ENCODE measurements at regions not wholly inside any gene's neighbourhood (a gene's known extent, or its start where the extent isn't known, plus 50 kb on each side); places are given as distances from the start of the nearest gene placed in this dataset.

- no peak for DNase-seq
Measured at GRCh38 chr7:52980129-52980528, 55.3 kb upstream of the POM121L12 start.

- DNase-seq: no peak
Measured at GRCh38 chr7:52973126-52973525, 62.3 kb upstream of the POM121L12 start.

GRCh38 chr7:52962402-52963076, 72.9 kb upstream of the POM121L12 start:
- no peak for DNase-seq

- DNase-seq: no peak
Measured at GRCh38 chr7:52961084-52961483, 74.3 kb upstream of the POM121L12 start.

GRCh38 chr7:52959878-52960660, 75.4 kb upstream of the POM121L12 start:
- DNase-seq: no peak

GRCh38 chr7:52959336-52959735, 76.1 kb upstream of the POM121L12 start:
- no peak for DNase-seq

GRCh38 chr7:52958621-52959140, 76.8 kb upstream of the POM121L12 start:
- no peak for DNase-seq

GRCh38 chr7:52956379-52956915, 79.0 kb upstream of the POM121L12 start:
- no peak for DNase-seq

- DNase-seq: no peak
Measured at GRCh38 chr7:52955522-52955921, 79.9 kb upstream of the POM121L12 start.

- DNase-seq: no peak
Measured at GRCh38 chr7:52944921-52945320, 90.5 kb upstream of the POM121L12 start.

- no peak for DNase-seq
Measured at GRCh38 chr7:52940481-52940880, 95.0 kb upstream of the POM121L12 start.

GRCh38 chr7:52938455-52939133, 96.8 kb upstream of the POM121L12 start:
- DNase-seq: no peak

GRCh38 chr7:52936750-52937149, 98.7 kb upstream of the POM121L12 start:
- DNase-seq: peak; percentile 49 to 78

- DNase-seq: no peak
Measured at GRCh38 chr7:52928591-52928990, 106.8 kb upstream of the POM121L12 start.

GRCh38 chr7:52925332-52925731, 110.1 kb upstream of the POM121L12 start:
- DNase-seq: peak in 1 of 2 experiments; percentile 4

GRCh38 chr7:52920977-52921376, 114.5 kb upstream of the POM121L12 start:
- no peak for DNase-seq

GRCh38 chr7:52917982-52918578, 117.4 kb upstream of the POM121L12 start:
- DNase-seq: peak in 1 of 2 experiments; percentile 14

- no peak for DNase-seq
Measured at GRCh38 chr7:52911795-52912194, 123.6 kb upstream of the POM121L12 start.

GRCh38 chr7:52911326-52911725, 124.1 kb upstream of the POM121L12 start:
- no peak for DNase-seq

- DNase-seq: no peak
Measured at GRCh38 chr7:52909935-52910334, 125.5 kb upstream of the POM121L12 start.

- no peak for DNase-seq
Measured at GRCh38 chr7:52909131-52909530, 126.3 kb upstream of the POM121L12 start.

GRCh38 chr7:52897713-52898112, 137.7 kb upstream of the POM121L12 start:
- no peak for DNase-seq

GRCh38 chr7:52897288-52897687, 138.1 kb upstream of the POM121L12 start:
- DNase-seq: no peak
